Activated CD8-positive, alpha-beta memory T cell treated with anti-CD3 and anti-CD28 coated beads, Interleukin-2, amount 10 ng/mL, durations not matched to agents 7 days and 5 days (primary cell): ENCODE measurements at regions not wholly inside any gene's neighbourhood (a gene's known extent, or its start where the extent isn't known, plus 50 kb on each side); places are given as distances from the start of the nearest gene placed in this dataset.

Experiments used
- ATAC-seq: fragments of 150-1000 bp; cut with Tn5 transposase; one replicate; pipeline ENCODE4 v1.10.0; 2021; ENCODE audit warnings: moderate library complexity
- CTCF ChIA-PET: fragments of 350-600 bp; sonication (Branson Sonifier 250); formaldehyde crosslinking; loops from one replicate; lab custom pipeline; 2021; ENCODE audit warnings: antibody characterized with exemption; lab: Charles Lee
- DNase-seq: peaks from one replicate; pipeline ENCODE4 v3.0.0-alpha.2; 2020
- H3K27ac Mint-ChIP-seq: one replicate; pipeline ENCODE4 v1.8.0; 2021; ENCODE audit warnings: mild to moderate bottlenecking, mixed read lengths
- H3K27me3 Mint-ChIP-seq: one replicate; pipeline ENCODE4 v1.8.0; 2021; ENCODE audit warnings: mixed read lengths
- H3K36me3 Mint-ChIP-seq: one replicate; pipeline ENCODE4 v1.8.0; 2021; ENCODE audit warnings: mild to moderate bottlenecking, mixed read lengths
- H3K4me1 Mint-ChIP-seq: one replicate; pipeline ENCODE4 v1.8.0; 2021; ENCODE audit warnings: mixed read lengths
- H3K4me3 Mint-ChIP-seq: one replicate; pipeline ENCODE4 v1.8.0; 2021; ENCODE audit warnings: mild to moderate bottlenecking, moderate library complexity, mixed read lengths
- H3K9me3 Mint-ChIP-seq: one replicate; pipeline ENCODE4 v1.8.0; 2022; ENCODE audit warnings: low read depth, mixed read lengths

GRCh38 chr4:147059064-147059731, 113.5 kb upstream of the TTC29 start:
- Mint-ChIP-seq H3K27ac (no peak overlapping the region), H3K9me3 (no peaks in the 10 kb centered on the region), H3K4me3 (no peak overlapping the region), H3K4me1 (peaks cover 10% of the 10 kb centered on the region), H3K36me3 (peaks cover 2% of the 10 kb centered on the region), H3K27me3 (no peaks in the 10 kb centered on the region)
- CTCF ChIA-PET, result no interaction called here
- ATAC-seq, result no peak
- no peak for DNase-seq

DNA sequence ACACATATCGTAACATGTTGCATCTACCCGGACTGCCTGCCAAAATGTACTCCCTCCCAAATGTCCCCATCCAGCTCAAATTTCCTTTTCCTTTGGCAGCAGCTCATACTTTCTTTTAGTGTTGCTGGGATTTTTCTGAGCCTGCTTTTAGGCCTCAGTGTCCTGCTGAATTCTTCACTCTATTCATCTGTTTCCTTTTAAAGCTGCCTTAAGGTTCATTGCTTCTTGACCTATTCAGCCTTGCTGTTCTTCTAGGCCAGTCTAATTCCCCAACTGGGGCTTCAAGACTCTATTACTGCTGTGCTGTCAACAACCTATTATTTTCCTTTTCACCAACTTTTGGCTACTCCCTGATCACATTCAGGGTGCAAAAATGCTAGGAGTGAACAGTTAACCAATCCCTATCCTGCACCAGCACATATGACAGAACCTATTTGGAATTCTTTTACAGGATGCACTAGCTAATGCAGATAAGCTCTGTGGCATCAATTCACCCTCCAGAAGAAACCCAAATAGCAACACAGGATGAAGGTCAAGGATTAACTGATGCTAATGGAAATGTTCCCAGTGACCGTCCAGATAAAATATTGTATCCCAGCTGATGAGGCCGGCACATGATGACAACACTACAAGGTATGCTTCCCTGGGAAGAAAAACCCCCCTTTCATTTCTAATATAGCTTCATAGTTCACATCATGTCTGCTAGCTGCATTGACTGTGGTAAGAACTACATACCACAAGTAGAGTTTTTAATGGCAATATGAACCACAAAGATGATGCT, 114.7 kb upstream of the TTC29 start:
- Mint-ChIP-seq H3K27ac (no peak overlapping the region), H3K4me1 (peaks cover 10% of the 10 kb centered on the region), H3K9me3 (no peaks in the 10 kb centered on the region), H3K27me3 (peaks cover 3% of the 10 kb centered on the region), H3K4me3 (no peak overlapping the region), H3K36me3 (peaks cover 2% of the 10 kb centered on the region)
- CTCF ChIA-PET, result interaction anchor here (0.7 to 2.0 kb wide), 2 partner anchors 36 to 41 kb away, joined by 3 to 7 read pairs; no protein-coding TSS in a partner anchor
- ATAC-seq (no peak), DNase-seq (no peak)

GRCh38 chr4:147064856-147065255, 119.2 kb upstream of the TTC29 start:
- CTCF ChIA-PET, result interaction anchor here (1.0 kb wide), 1 partner anchor 33 kb away, joined by 3 read pairs; no protein-coding TSS in a partner anchor
- Mint-ChIP-seq H3K27me3 (peaks cover 7% of the 10 kb centered on the region), H3K36me3 (no peaks in the 10 kb centered on the region), H3K4me1 (no peaks in the 10 kb centered on the region), H3K9me3 (no peaks in the 10 kb centered on the region), H3K27ac (no peak overlapping the region), H3K4me3 (no peak overlapping the region)
- ATAC-seq (no peak), DNase-seq (no peak)

- H3K4me3 Mint-ChIP-seq, result no peak overlapping the region
- no peak for DNase-seq
- CTCF ChIA-PET, result no interaction called here
- ATAC-seq, result no peak
- H3K36me3 Mint-ChIP-seq, result no peaks in the 10 kb centered on the region
- H3K4me1 Mint-ChIP-seq, result no peaks in the 10 kb centered on the region
- H3K27ac Mint-ChIP-seq, result no peak overlapping the region
- H3K9me3 Mint-ChIP-seq, result no peaks in the 10 kb centered on the region
- H3K27me3 Mint-ChIP-seq, result peaks cover 7% of the 10 kb centered on the region
Observed at GRCh38 chr4:147068564-147068963, 122.9 kb upstream of the TTC29 start.

- Mint-ChIP-seq H3K4me1 (no peaks in the 10 kb centered on the region), H3K36me3 (no peaks in the 10 kb centered on the region), H3K27ac (no peak overlapping the region), H3K9me3 (no peaks in the 10 kb centered on the region), H3K4me3 (no peak overlapping the region), H3K27me3 (peaks cover 2% of the 10 kb centered on the region)
- CTCF ChIA-PET, result no interaction called here
- ATAC-seq, result no peak
- DNase-seq, result no peak
Observed at GRCh38 chr4:147071209-147071740, 125.6 kb upstream of the TTC29 start.

- CTCF ChIA-PET, result no interaction called here
- no peaks in the 10 kb centered on the region for H3K4me1 Mint-ChIP-seq
- no peaks in the 10 kb centered on the region for H3K9me3 Mint-ChIP-seq
- no peak overlapping the region for H3K27ac Mint-ChIP-seq
- peaks cover 11% of the 10 kb centered on the region for H3K27me3 Mint-ChIP-seq
- no peaks in the 10 kb centered on the region for H3K36me3 Mint-ChIP-seq
- no peak overlapping the region for H3K4me3 Mint-ChIP-seq
- no peak for DNase-seq
- no peak for ATAC-seq
Observed at GRCh38 chr4:147076179-147076578, 130.5 kb upstream of the TTC29 start.

- Mint-ChIP-seq H3K4me1 (no peaks in the 10 kb centered on the region), H3K27me3 (peaks cover 11% of the 10 kb centered on the region), H3K27ac (no peak overlapping the region), H3K36me3 (no peaks in the 10 kb centered on the region), H3K4me3 (no peak overlapping the region), H3K9me3 (no peaks in the 10 kb centered on the region)
- DNase-seq (no peak), ATAC-seq (no peak)
- CTCF ChIA-PET, result interaction anchor here (1.3 kb wide), 1 partner anchor 21 kb away, joined by 3 read pairs; no protein-coding TSS in a partner anchor
Observed at GRCh38 chr4:147076728-147077127, 131.1 kb upstream of the TTC29 start.

- DNase-seq, result no peak
- no peak overlapping the region for H3K4me3 Mint-ChIP-seq
- CTCF ChIA-PET, result no interaction called here
- peaks cover 11% of the 10 kb centered on the region for H3K27me3 Mint-ChIP-seq
- H3K4me1 Mint-ChIP-seq, result no peaks in the 10 kb centered on the region
- H3K9me3 Mint-ChIP-seq, result no peaks in the 10 kb centered on the region
- no peak for ATAC-seq
- H3K27ac Mint-ChIP-seq, result no peak overlapping the region
- H3K36me3 Mint-ChIP-seq, result no peaks in the 10 kb centered on the region
Observed at GRCh38 chr4:147078362-147078761, 132.7 kb upstream of the TTC29 start.

DNA sequence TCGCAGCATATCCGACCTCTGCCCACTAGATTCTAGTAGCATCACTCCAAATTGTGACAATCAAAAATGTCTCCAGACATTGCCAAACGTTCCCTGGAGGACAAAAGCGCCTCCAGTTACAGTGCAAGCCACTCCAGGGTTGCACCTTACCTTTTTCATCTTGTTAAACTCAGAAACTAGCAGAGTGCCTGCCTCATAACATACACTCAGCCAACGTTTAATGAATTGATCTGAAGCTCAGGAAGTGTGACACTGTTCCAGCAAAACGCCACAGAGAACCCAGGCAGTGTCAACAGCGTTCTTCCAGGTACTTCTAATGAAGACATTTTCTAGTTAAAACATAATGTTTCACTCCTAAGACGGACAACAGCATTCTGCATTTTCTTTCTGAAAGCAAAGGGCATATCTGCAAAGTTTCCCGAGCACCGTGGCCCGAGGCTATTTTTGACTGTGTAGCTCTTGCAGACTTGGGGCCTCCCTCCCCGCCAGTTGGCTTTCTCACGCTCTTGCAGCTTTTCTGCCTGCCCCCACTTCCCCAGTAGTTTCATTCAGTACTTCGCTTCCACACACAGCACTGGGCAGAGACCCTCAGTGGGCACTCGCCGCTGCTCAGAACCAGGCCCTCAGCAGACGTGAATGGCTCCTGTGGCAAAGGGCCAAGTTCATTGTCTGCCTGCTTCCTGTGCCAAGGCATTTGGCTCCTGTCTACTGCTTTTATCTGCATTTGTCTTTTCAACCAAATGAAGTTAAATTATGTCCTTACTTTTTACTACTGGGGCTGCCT, 133.4 kb upstream of the TTC29 start:
- Mint-ChIP-seq H3K36me3 (no peaks in the 10 kb centered on the region), H3K27ac (no peak overlapping the region), H3K4me3 (no peak overlapping the region), H3K9me3 (no peaks in the 10 kb centered on the region), H3K4me1 (no peaks in the 10 kb centered on the region), H3K27me3 (peaks cover 11% of the 10 kb centered on the region)
- DNase-seq (no peak), ATAC-seq (no peak)
- CTCF ChIA-PET, result no interaction called here

DNA sequence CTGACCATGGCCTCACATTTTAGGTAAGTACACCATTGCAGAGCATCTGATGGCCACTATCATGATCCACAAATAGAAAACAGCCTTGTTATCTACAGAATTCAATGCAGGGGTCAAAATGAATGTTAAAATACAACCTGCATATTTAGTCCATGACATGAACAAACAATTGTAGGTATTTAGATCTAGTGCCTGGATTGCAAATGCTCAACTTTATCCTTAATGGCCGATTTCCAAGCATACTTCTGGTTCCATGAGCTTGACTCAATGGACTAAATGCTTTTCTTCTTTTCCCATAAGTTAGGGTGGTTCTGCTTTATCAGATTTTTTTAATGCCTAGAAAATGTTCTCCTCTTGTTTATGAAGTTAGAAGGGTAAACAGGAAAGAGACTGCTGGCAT, 139.2 kb upstream of the TTC29 start:
- Mint-ChIP-seq H3K27me3 (peaks cover 23% of the 10 kb centered on the region), H3K4me1 (no peaks in the 10 kb centered on the region), H3K36me3 (no peaks in the 10 kb centered on the region), H3K27ac (no peak overlapping the region), H3K4me3 (no peak overlapping the region), H3K9me3 (no peaks in the 10 kb centered on the region)
- DNase-seq (no peak), ATAC-seq (no peak)
- CTCF ChIA-PET, result no interaction called here

DNA sequence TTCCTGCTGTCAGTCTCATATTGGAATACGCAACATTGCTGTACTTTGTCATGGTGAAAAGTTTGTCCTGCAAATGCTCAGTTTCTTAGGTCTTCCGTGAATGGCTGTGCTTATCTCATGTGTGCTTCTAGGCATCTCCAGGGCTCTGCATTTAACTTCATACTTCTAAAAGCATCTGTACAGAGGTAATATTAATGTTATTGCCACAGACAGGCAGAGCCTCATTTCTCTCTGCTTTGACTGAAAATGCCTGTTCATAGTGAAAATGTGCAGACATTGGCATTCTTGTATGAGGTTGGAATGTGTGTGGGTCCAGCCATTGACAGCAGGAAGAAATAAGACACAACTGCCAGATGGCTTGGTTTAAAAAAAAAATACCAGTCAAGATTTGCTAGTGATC, 140.1 kb upstream of the TTC29 start:
- Mint-ChIP-seq H3K27ac (no peak overlapping the region), H3K9me3 (no peaks in the 10 kb centered on the region), H3K4me3 (no peak overlapping the region), H3K4me1 (no peaks in the 10 kb centered on the region), H3K36me3 (no peaks in the 10 kb centered on the region), H3K27me3 (peaks cover 24% of the 10 kb centered on the region)
- ATAC-seq (no peak), DNase-seq (no peak)
- CTCF ChIA-PET, result no interaction called here

DNA sequence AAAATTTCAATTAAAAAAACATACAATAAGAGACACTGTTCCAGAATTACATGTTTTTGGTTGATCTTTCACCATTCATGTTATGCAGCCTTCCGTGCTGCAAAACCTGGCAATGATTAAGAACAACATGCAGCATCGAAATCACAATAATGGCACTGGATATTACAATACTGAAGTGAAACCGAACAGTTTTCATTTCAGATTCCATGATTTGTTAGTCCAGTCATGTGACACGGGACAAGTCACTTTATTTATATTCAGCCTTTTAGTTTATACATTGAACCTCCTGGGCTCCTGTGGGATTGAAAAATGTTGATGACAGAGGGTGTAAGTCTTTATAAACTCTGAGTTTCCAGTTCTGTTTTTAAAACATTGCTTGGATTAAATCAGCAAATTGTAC, 142.5 kb upstream of the TTC29 start:
- H3K36me3 Mint-ChIP-seq, result no peaks in the 10 kb centered on the region
- H3K27me3 Mint-ChIP-seq, result peaks cover 25% of the 10 kb centered on the region
- H3K9me3 Mint-ChIP-seq, result no peaks in the 10 kb centered on the region
- ATAC-seq (no peak), DNase-seq (no peak)
- CTCF ChIA-PET, result no interaction called here
- no peaks in the 10 kb centered on the region for H3K4me1 Mint-ChIP-seq
- no peak overlapping the region for H3K4me3 Mint-ChIP-seq
- no peak overlapping the region for H3K27ac Mint-ChIP-seq

- DNase-seq, result no peak
- CTCF ChIA-PET, result interaction anchor here (1.6 kb wide), 1 partner anchor 72 kb away, joined by 5 read pairs; no protein-coding TSS in a partner anchor
- no peak overlapping the region for H3K4me3 Mint-ChIP-seq
- H3K27me3 Mint-ChIP-seq, result peaks cover 31% of the 10 kb centered on the region
- no peak for ATAC-seq
- H3K4me1 Mint-ChIP-seq, result no peaks in the 10 kb centered on the region
- H3K27ac Mint-ChIP-seq, result no peak overlapping the region
- no peaks in the 10 kb centered on the region for H3K36me3 Mint-ChIP-seq
- no peaks in the 10 kb centered on the region for H3K9me3 Mint-ChIP-seq
Observed at GRCh38 chr4:147090486-147090885, 144.8 kb upstream of the TTC29 start.
